Keratinocyte (primary cell): ENCODE measurements at regions not wholly inside any gene's neighbourhood (a gene's known extent, or its start where the extent isn't known, plus 50 kb on each side); places are given as distances from the start of the nearest gene placed in this dataset.

Experiments used
- DNase-seq: peaks from one replicate; pipeline ENCODE4 v3.0.0-alpha.2; 2011; ENCODE audit warnings: low read depth, missing footprints, low spot score
- FAIRE-seq: peaks from 2 replicates; lab custom pipeline; 2011; peaks lifted over from hg19 to GRCh38; lab: Jason Lieb, UNC
- H2AFZ ChIP-seq: 2 replicates; pipeline ENCODE4 v1.6.0; 2012; ENCODE audit warnings: low read length, control low read depth, inconsistent platforms; ENCODE audit not compliant: control insufficient read depth
- H3K27ac ChIP-seq: 2 replicates; pipeline ENCODE4 v1.5.1; 2011; ENCODE audit warnings: low read length; ENCODE audit not compliant: control insufficient read depth, insufficient read depth
- H3K27me3 ChIP-seq: 3 replicates; pipeline ENCODE4 v1.6.0; 2011; ENCODE audit warnings: low read length; ENCODE audit not compliant: control insufficient read depth, insufficient read depth; ENCODE audit errors: extremely low read depth
- H3K36me3 ChIP-seq, 2 experiments: 2 replicates in 1 of 2; 3 replicates in 1 of 2; pipeline ENCODE4 v1.5.1; 2011; ENCODE audit warnings: low read length in 2 of 2, mild to moderate bottlenecking in 1 of 2; ENCODE audit not compliant: control insufficient read depth in 2 of 2, insufficient read depth in 2 of 2; ENCODE audit errors: extremely low read depth in 1 of 2
- H3K4me1 ChIP-seq: 3 replicates; pipeline ENCODE4 v1.5.1; 2011; ENCODE audit warnings: low read length; ENCODE audit not compliant: control insufficient read depth, insufficient read depth; ENCODE audit errors: extremely low read depth
- H3K4me2 ChIP-seq: 3 replicates; pipeline ENCODE4 v1.6.0; 2011; ENCODE audit warnings: low read depth, low read length; ENCODE audit not compliant: control insufficient read depth, insufficient read depth; ENCODE audit errors: extremely low read depth
- H3K4me3 ChIP-seq, 3 experiments: fragments of 200-600 bp in 1 of 3; sonication (generic) in 1 of 3; 2 replicates in 2 of 3; 3 replicates in 1 of 3; pipeline ENCODE4 v1.5.1; 2011 to 2016; ENCODE audit warnings: low read length in 3 of 3, mild to moderate bottlenecking in 3 of 3, control low read depth in 2 of 3, inconsistent platforms in 1 of 3, low read depth in 1 of 3, mixed read lengths in 1 of 3, mixed run types in 1 of 3, moderate library complexity in 1 of 3; ENCODE audit not compliant: control insufficient read depth in 2 of 3, insufficient read depth in 2 of 3; ENCODE audit errors: extremely low read depth in 1 of 3
- H3K79me2 ChIP-seq: 2 replicates; pipeline ENCODE4 v1.6.0; 2012; ENCODE audit warnings: low read length; ENCODE audit not compliant: control insufficient read depth, insufficient read depth
- H3K9ac ChIP-seq: 3 replicates; pipeline ENCODE4 v1.6.0; 2011; ENCODE audit warnings: low read length; ENCODE audit not compliant: control insufficient read depth, insufficient read depth; ENCODE audit errors: extremely low read depth
- H3K9me1 ChIP-seq: 3 replicates; pipeline ENCODE4 v1.6.0; 2011; ENCODE audit warnings: low read length; ENCODE audit not compliant: control insufficient read depth, insufficient read depth; ENCODE audit errors: extremely low read depth
- H3K9me3 ChIP-seq: 2 replicates; pipeline ENCODE4 v1.5.1; 2012; ENCODE audit warnings: low read depth, low read length; ENCODE audit not compliant: control insufficient read depth
- H4K20me1 ChIP-seq: 3 replicates; pipeline ENCODE4 v1.6.0; 2011; ENCODE audit warnings: low read length; ENCODE audit not compliant: control insufficient read depth, insufficient read depth; ENCODE audit errors: extremely low read depth
- EZH2 ChIP-seq: IDR thresholded peaks from one replicate; pipeline ENCODE4 v1.6.1; 2012; ENCODE audit warnings: inconsistent platforms, mild to moderate bottlenecking, low read length, moderate library complexity
- dilution Hi-C: fragments of 300-500 bp; cut with MboI; formaldehyde crosslinking; loops from one replicate; pipeline ENCODE4 v1.7.0; 2020; ENCODE audit warnings: low sequenced_read_pairs; ENCODE audit not compliant: extremely low pct_ligation_motif_present
- TF ChIP-seq, protein P1 (sequence below), 3 experiments: IDR thresholded peaks in 1 of 3; conservative IDR thresholded peaks in 1 of 3; optimal IDR thresholded peaks in 1 of 3; 2 replicates in 2 of 3; 3 replicates in 1 of 3; pipeline versions ENCODE3 to v1.5.1; 2011; ENCODE audit warnings: low read length in 3 of 3, mild to moderate bottlenecking in 3 of 3, moderate library complexity in 2 of 3, control low read depth in 1 of 3, inconsistent platforms in 1 of 3; ENCODE audit not compliant: insufficient read depth in 2 of 3; ENCODE audit errors: extremely low read depth in 1 of 3

DNA sequence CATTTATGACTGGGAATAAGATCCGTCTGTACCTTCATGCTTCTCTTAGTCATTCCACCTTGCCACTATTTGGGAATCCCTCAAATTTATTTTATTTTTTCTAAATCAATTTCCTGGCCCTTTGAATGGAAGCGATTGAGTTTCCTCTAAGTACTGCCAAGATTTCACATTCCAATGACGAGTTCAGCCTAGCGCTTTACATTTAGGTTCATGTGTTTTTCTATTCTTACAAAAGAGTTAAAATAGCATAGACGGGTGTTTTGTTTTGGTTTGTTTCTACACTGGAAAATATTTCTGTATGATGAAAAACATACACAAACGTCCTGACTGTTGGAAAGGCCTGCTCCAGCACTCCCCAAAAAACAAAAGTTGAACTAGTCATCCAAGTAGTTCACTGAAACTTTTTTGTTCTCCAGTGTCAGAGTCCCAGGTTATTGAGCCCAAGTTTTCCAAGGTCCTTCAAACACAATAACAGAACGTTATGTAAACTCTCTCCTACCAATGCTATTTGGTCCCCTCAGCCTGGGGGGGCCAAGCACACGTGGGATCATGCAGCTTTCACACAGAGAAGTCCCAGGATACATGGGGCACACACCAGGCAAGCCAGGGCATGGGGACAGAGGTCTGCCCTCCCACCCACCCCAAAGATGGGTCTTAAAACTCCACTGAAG lies 74.8 kb upstream of the FOXN3 start:
- Histone ChIP-seq H3K4me3 (no peak overlapping the region), H3K36me3 (no peaks in the 10 kb centered on the region), H4K20me1 (no peaks in the 10 kb centered on the region), H3K27ac (no peak overlapping the region), H3K4me1 (no peaks in the 10 kb centered on the region), H3K27me3 (no peaks in the 10 kb centered on the region), H2AFZ (no peak overlapping the region), H3K9me3 (no peaks in the 10 kb centered on the region), H3K9ac (no peak overlapping the region), H3K4me2 (no peak overlapping the region), H3K79me2 (no peaks in the 10 kb centered on the region), H3K9me1 (no peaks in the 10 kb centered on the region)
- no peak for TF ChIP-seq EZH2
- TF ChIP-seq, protein P1, sequence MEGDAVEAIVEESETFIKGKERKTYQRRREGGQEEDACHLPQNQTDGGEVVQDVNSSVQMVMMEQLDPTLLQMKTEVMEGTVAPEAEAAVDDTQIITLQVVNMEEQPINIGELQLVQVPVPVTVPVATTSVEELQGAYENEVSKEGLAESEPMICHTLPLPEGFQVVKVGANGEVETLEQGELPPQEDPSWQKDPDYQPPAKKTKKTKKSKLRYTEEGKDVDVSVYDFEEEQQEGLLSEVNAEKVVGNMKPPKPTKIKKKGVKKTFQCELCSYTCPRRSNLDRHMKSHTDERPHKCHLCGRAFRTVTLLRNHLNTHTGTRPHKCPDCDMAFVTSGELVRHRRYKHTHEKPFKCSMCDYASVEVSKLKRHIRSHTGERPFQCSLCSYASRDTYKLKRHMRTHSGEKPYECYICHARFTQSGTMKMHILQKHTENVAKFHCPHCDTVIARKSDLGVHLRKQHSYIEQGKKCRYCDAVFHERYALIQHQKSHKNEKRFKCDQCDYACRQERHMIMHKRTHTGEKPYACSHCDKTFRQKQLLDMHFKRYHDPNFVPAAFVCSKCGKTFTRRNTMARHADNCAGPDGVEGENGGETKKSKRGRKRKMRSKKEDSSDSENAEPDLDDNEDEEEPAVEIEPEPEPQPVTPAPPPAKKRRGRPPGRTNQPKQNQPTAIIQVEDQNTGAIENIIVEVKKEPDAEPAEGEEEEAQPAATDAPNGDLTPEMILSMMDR (optimal IDR thresholded peaks at IDR 0.05 in 1 of 3, IDR thresholded peaks at IDR 0.05 in 1 of 3, conservative IDR thresholded peaks at IDR 0.05 in 1 of 3; ENCODE audit: extremely low read depth in 1 of 3, insufficient read depth in 2 of 3, low read length in 3 of 3): no peak
- dilution Hi-C loops: no loop called here
- no peak for DNase-seq
- FAIRE-seq: no peak

DNA sequence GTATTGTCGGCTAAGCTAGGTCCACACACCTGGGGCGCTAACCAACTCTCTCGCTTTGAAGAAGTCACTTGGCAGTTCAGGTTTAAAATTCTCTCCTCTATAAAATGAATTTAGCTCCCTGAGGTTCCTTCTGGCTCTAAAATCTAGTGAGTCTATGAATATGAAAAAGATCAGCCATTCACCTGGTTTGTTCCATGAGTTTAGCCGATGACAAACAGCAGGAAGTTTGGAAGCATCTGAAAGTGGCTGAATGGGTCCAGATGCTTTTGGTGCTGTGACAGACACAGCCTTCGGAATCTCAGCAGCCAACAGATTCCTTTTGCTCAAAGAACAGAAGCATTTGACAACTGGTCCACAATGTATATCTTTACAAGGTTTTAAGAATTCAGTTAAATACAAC lies 73.4 kb upstream of the FOXN3 start:
- no peak overlapping the region for H3K27ac ChIP-seq
- no peaks in the 10 kb centered on the region for H3K9me1 ChIP-seq
- DNase-seq: no peak
- TF ChIP-seq, protein P1 (optimal IDR thresholded peaks at IDR 0.05 in 1 of 3, IDR thresholded peaks at IDR 0.05 in 1 of 3, conservative IDR thresholded peaks at IDR 0.05 in 1 of 3; ENCODE audit: extremely low read depth in 1 of 3, insufficient read depth in 2 of 3, low read length in 3 of 3): no peak
- no peak for TF ChIP-seq EZH2
- FAIRE-seq: no peak
- no peaks in the 10 kb centered on the region for H4K20me1 ChIP-seq
- no peaks in the 10 kb centered on the region for H3K9me3 ChIP-seq
- H2AFZ ChIP-seq: no peak overlapping the region
- H3K36me3 ChIP-seq: no peaks in the 10 kb centered on the region
- H3K4me2 ChIP-seq: peak overlapping the region; percentile 46
- no peaks in the 10 kb centered on the region for H3K27me3 ChIP-seq
- peaks cover under 1% of the 10 kb centered on the region for H3K4me1 ChIP-seq
- dilution Hi-C loops: no loop called here
- no peak overlapping the region for H3K4me3 ChIP-seq
- H3K9ac ChIP-seq: no peak overlapping the region
- no peaks in the 10 kb centered on the region for H3K79me2 ChIP-seq
